ENCODE measurements at regions not wholly inside any gene's neighbourhood (a gene's known extent, or its start where the extent isn't known, plus 50 kb on each side); places are given as distances from the start of the nearest gene placed in this dataset.
A peak's percentile ranks its signal among the peaks of the same experiment; 100 is the strongest.
"Not testable (repeated sequence)": the region's sequence is repeated elsewhere in the genome, so short reads cannot be mapped to it uniquely, and the experiment has no call there.

DNA sequence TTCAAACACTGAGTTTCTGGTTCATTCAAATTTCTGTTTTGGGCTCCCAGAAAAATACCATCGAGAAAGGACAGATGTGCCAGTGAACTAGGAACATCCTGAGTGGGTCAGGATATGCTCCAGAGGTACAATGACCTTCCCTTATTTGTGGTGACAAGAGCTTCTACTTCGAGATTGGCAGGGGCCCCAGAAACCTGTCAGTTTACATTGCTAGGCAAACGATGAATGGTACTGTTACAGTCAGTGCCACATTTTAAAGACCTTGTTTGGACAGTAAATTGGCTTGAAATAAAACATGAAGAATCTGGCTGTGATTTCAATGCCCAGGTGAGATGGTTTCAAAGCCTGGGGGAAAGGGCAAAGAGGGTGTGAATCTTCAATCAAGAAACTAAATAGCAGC lies 454.5 kb upstream of the ID4 start:
- H3K4me3 ChIP-seq: no peak overlapping the region
- intact Hi-C loops (cut with DNase I, micrococcal nuclease): no loop called here
- H3K9me3 ChIP-seq: no peaks in the 10 kb centered on the region
- DNase-seq (no peak), ATAC-seq (no peak)
- TF ChIP-seq, protein P1, sequence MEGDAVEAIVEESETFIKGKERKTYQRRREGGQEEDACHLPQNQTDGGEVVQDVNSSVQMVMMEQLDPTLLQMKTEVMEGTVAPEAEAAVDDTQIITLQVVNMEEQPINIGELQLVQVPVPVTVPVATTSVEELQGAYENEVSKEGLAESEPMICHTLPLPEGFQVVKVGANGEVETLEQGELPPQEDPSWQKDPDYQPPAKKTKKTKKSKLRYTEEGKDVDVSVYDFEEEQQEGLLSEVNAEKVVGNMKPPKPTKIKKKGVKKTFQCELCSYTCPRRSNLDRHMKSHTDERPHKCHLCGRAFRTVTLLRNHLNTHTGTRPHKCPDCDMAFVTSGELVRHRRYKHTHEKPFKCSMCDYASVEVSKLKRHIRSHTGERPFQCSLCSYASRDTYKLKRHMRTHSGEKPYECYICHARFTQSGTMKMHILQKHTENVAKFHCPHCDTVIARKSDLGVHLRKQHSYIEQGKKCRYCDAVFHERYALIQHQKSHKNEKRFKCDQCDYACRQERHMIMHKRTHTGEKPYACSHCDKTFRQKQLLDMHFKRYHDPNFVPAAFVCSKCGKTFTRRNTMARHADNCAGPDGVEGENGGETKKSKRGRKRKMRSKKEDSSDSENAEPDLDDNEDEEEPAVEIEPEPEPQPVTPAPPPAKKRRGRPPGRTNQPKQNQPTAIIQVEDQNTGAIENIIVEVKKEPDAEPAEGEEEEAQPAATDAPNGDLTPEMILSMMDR (IDR thresholded peaks at IDR 0.05): no peak
- H3K4me1 ChIP-seq (ENCODE audit: low read depth): no peaks in the 10 kb centered on the region
- no peaks in the 10 kb centered on the region for H3K36me3 ChIP-seq (ENCODE audit: low read depth)

DNA sequence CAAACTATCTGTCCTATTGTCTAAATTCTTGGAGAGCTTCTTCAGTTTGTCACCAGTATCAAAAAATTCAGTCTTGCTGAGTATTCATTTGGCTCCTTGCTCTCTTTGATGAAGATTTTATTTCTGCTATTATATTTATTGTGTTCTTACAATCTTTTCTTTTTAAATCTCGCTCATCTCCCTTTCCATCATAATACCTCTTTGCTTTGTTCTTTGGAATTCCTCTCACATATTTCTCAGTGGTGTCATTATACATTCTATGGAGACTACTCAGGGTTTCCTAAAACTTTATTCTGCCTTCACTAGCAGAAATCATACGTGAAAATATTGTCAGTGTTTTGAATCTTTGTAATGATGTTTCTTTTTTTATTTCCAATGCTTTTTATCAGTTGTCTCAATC lies 445.2 kb upstream of the ID4 start:
- Histone ChIP-seq H3K36me3 (ENCODE audit: low read depth) (no peaks in the 10 kb centered on the region), H3K9me3 (no peaks in the 10 kb centered on the region), H3K4me1 (ENCODE audit: low read depth) (no peaks in the 10 kb centered on the region), H3K4me3 (no peak overlapping the region)
- TF ChIP-seq, protein P1 (IDR thresholded peaks at IDR 0.05): no peak
- no peak for ATAC-seq
- no peak for DNase-seq
- intact Hi-C loops (cut with DNase I, micrococcal nuclease): no loop called here

DNA sequence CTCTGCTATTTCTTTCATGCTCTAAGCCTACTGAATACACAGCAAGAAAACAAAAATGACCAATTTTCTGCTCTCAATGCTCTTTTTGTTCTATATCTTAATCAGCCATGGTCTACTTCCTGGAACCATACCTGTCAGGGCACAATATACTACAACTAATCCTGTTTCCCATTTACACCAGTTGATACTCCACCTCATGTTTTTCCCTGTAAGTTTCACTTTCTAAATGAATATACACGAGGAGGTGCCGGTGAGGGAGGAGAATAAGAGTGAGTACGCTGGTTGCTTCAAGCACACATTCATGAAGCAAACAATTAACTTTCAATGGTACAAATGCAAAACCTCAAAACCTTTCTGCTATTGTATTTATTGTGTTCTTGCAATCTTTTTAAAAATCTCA lies 443.1 kb upstream of the ID4 start:
- Histone ChIP-seq H3K4me1 (ENCODE audit: low read depth) (no peaks in the 10 kb centered on the region), H3K9me3 (no peaks in the 10 kb centered on the region), H3K4me3 (no peak overlapping the region), H3K36me3 (ENCODE audit: low read depth) (no peaks in the 10 kb centered on the region)
- DNase-seq: no peak
- TF ChIP-seq, protein P1 (IDR thresholded peaks at IDR 0.05): no peak
- intact Hi-C loops (cut with DNase I, micrococcal nuclease): no loop called here
- no peak for ATAC-seq

DNA sequence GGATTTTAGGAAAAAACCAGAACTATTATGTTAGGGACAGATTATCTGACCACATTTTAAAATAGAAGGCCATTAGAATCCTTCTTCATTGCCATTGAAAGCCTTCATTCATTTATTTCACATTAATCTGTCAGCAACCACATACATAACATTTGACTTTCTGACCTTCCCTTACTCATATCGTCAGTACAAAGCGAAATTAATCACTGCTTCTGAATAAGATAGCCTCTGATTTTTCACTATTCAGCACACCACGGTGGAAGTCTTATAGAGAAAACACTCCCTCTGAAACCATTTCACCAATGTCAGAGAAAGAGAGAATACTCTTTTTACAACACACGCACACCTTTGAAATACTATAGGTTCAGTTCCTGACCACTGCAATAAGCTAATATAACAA lies 442.5 kb upstream of the ID4 start:
- DNase-seq (no peak), ATAC-seq (no peak)
- Histone ChIP-seq H3K36me3 (ENCODE audit: low read depth) (no peaks in the 10 kb centered on the region), H3K4me3 (no peak overlapping the region), H3K9me3 (no peaks in the 10 kb centered on the region), H3K4me1 (ENCODE audit: low read depth) (no peaks in the 10 kb centered on the region)
- intact Hi-C loops (cut with DNase I, micrococcal nuclease): no loop called here
- TF ChIP-seq, protein P1 (IDR thresholded peaks at IDR 0.05): no peak

DNA sequence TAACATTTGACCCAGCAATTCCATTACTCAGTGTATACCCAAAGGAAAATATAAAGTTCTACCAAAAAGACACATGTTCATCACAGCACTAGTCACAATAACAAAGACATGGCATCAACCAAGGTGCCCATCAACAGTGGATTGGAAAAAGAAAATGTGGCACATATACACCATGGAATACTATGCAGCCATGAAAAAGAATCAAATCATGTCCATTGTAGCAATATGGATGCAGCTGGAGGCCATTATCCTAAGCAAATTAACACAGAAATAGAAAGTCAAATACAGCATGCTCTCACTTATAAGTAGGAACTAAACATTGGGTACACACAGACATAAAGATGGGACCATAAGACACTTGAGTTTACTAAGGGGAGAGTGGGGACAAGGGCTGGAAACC lies 441.9 kb upstream of the ID4 start:
- Histone ChIP-seq H3K9me3 (no peaks in the 10 kb centered on the region), H3K4me1 (ENCODE audit: low read depth) (no peaks in the 10 kb centered on the region), H3K36me3 (ENCODE audit: low read depth) (no peaks in the 10 kb centered on the region), H3K4me3 (no peak overlapping the region)
- DNase-seq (no peak), ATAC-seq (no peak)
- TF ChIP-seq, protein P1 (IDR thresholded peaks at IDR 0.05): no peak
- intact Hi-C loops (cut with DNase I, micrococcal nuclease): no loop called here

DNA sequence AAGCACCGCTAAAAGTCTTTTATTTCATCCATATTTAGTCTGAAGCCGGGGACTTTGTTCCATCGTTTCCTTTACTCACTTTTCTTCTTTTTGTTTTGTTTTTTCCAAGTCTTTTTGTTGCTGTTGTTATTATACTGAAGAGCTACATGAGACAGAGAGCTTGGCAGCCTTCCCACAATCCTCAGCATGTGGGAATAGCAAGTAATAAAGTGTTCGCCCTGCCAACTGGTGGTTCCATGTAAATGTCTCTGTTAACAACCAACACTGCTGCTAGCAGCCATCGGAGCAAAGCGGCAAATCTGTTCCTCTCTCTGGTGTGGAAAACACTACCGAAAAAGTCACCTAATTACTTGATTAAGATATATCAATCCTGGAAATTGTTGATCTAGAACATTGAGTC lies 437.8 kb upstream of the ID4 start:
- DNase-seq (peak in 1 of 3 donors; percentile 19), ATAC-seq (no peak)
- TF ChIP-seq, protein P1 (IDR thresholded peaks at IDR 0.05): no peak
- H3K4me1 ChIP-seq (ENCODE audit: low read depth): no peaks in the 10 kb centered on the region
- H3K4me3 ChIP-seq: no peak overlapping the region
- peaks cover 3% of the 10 kb centered on the region for H3K9me3 ChIP-seq
- intact Hi-C loops (cut with DNase I, micrococcal nuclease): no loop called here
- no peaks in the 10 kb centered on the region for H3K36me3 ChIP-seq (ENCODE audit: low read depth)

DNA sequence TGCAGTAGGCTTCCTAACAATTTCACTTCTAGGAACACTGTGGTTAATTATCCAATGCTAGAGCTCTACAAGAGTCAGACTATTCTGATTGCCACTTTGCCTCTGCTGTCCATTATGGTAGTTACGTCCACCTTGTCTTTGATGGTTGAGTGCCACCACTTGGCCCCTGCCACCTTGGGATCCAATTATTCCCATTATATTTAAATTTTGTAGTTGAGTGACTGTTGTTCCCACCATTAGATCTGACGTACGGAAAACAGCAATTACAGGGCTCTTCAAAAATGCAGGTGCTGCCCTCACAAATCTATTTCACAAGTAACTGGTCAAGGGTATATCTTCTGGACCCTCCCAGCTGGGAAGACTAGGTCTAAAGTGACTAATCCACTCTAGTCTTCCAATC lies 432.3 kb upstream of the ID4 start:
- H3K36me3 ChIP-seq (ENCODE audit: low read depth); H3K4me3 ChIP-seq; ATAC-seq; H3K4me1 ChIP-seq (ENCODE audit: low read depth); intact Hi-C loops (cut with DNase I, micrococcal nuclease); DNase-seq: not testable (repeated sequence)
- H3K9me3 ChIP-seq: peaks cover 20% of the 10 kb centered on the region
